GM10266 (cell line): ENCODE measurements at regions not wholly inside any gene's neighbourhood (a gene's known extent, or its start where the extent isn't known, plus 50 kb on each side); places are given as distances from the start of the nearest gene placed in this dataset.

ENCODE experiments used
- DNase-seq: peaks from one replicate; pipeline ENCODE4 v3.0.0; 2012; ENCODE audit errors: extremely low spot score
- CTCF ChIP-seq: IDR thresholded peaks from 2 replicates; pipeline ENCODE4 v1.5.1; 2012; ENCODE audit warnings: mild to moderate bottlenecking, low read depth; ENCODE audit not compliant: control insufficient read depth, insufficient read depth; ENCODE audit errors: missing control alignments

GRCh38 chr17:52762794-52763167, 604.3 kb upstream of the CA10 start:
- DNase-seq: no peak
- TF ChIP-seq CTCF: no peak

- no peak for DNase-seq
Measured at GRCh38 chr17:52762147-52762793, 603.8 kb upstream of the CA10 start.

GRCh38 chr17:52759864-52760263, 601.4 kb upstream of the CA10 start:
- no peak for TF ChIP-seq CTCF
- no peak for DNase-seq

More at GRCh38 chr17:52762147-52762793, 603.8 kb upstream of the CA10 start:
- no peak for TF ChIP-seq CTCF

GRCh38 chr17:52758481-52758880, 600.0 kb upstream of the CA10 start:
- DNase-seq: no peak
- TF ChIP-seq CTCF: no peak

- no peak for DNase-seq
- TF ChIP-seq CTCF: no peak
Measured at GRCh38 chr17:52756746-52757145, 598.2 kb upstream of the CA10 start.

- DNase-seq: no peak
- TF ChIP-seq CTCF: no peak
Measured at GRCh38 chr17:52754838-52755237, 596.3 kb upstream of the CA10 start.

GRCh38 chr17:52751051-52751450, 592.5 kb upstream of the CA10 start:
- DNase-seq: no peak
- no peak for TF ChIP-seq CTCF
